Karpas-422 (cell line): ENCODE measurements at regions not wholly inside any gene's neighbourhood (a gene's known extent, or its start where the extent isn't known, plus 50 kb on each side); places are given as distances from the start of the nearest gene placed in this dataset.

Experiments
- DNase-seq: peaks from one replicate; pipeline ENCODE4 v3.0.0-alpha.2; 2015
- H2AFZ ChIP-seq: fragments of 200-600 bp; sonication (generic); 2 replicates; pipeline ENCODE4 v1.6.1; 2014; ENCODE audit warnings: antibody characterized with exemption, low read length, mixed read lengths
- H3K27ac ChIP-seq: fragments of 200-600 bp; sonication (generic); 2 replicates; pipeline ENCODE4 v1.5.1; 2014; ENCODE audit warnings: mild to moderate bottlenecking, low read length, moderate library complexity
- H3K27me3 ChIP-seq: fragments of 200-600 bp; sonication (generic); 2 replicates; pipeline ENCODE4 v1.6.1; 2014; ENCODE audit warnings: low read length, mixed read lengths
- H3K36me3 ChIP-seq: fragments of 200-600 bp; sonication (generic); 2 replicates; pipeline ENCODE4 v1.6.1; 2014; ENCODE audit warnings: low read length, mixed read lengths; ENCODE audit not compliant: insufficient read depth
- H3K4me1 ChIP-seq: fragments of 200-600 bp; sonication (generic); 2 replicates; pipeline ENCODE4 v1.6.1; 2014; ENCODE audit warnings: mild to moderate bottlenecking, low read length, mixed read lengths
- H3K4me2 ChIP-seq: fragments of 200-600 bp; sonication (generic); 2 replicates; pipeline ENCODE4 v1.6.1; 2014; ENCODE audit warnings: low read length, low read depth, mild to moderate bottlenecking; ENCODE audit not compliant: poor library complexity, severe bottlenecking
- H3K4me3 ChIP-seq: fragments of 200-600 bp; sonication (generic); 2 replicates; pipeline ENCODE4 v1.5.1; 2014; ENCODE audit warnings: mild to moderate bottlenecking, antibody characterized with exemption, low read length, mixed read lengths
- H3K79me2 ChIP-seq: fragments of 200-600 bp; sonication (generic); 2 replicates; pipeline ENCODE4 v1.6.1; 2014; ENCODE audit warnings: mild to moderate bottlenecking, low read length, mixed read lengths
- H3K9ac ChIP-seq: fragments of 200-600 bp; sonication (generic); 2 replicates; pipeline ENCODE4 v1.6.0; 2014; ENCODE audit warnings: low read length
- H3K9me2 ChIP-seq: fragments of 200-600 bp; sonication (generic), shearing (Covaris generic); replicated peaks from 2 replicates; pipeline ENCODE4 v1.6.0; 2014; ENCODE audit warnings: mild to moderate bottlenecking, low read length, moderate library complexity; ENCODE audit not compliant: insufficient read depth
- H3K9me3 ChIP-seq: fragments of 300-700, 200-600 bp; sonication (generic); 2 replicates; pipeline ENCODE4 v1.6.1; 2014; ENCODE audit warnings: low read length, mixed read lengths
- H4K20me1 ChIP-seq: fragments of 200-600 bp; sonication (generic); 2 replicates; pipeline ENCODE4 v1.6.1; 2014; ENCODE audit warnings: mild to moderate bottlenecking, antibody characterized with exemption, low read length, low read depth; ENCODE audit not compliant: insufficient read depth

DNA sequence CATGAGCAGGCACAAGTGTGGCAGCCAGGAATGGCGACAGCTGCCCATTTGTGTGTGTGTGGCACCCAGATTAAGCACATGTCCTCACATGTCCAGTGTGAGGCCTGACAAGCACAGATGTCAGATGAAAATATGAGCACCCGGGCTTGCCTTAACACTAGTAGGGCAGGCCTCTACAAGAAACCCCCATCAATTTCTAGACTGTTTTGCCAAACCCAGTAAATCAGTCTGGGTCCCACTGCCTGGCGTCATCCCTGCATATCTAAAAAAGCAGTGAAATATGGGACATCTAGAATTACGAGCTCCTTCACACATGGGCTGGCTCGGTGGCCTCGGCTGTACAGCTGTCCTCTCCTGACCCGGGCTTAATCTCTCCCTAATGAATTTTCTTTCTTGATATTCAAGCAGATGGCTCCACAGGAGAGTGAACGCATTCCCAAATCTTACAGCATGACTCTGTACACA, 432.7 kb downstream of the FOXO1 start:
- no peak for DNase-seq
- Histone ChIP-seq H2AFZ (no peak overlapping the region), H3K36me3 (no peaks in the 10 kb centered on the region), H3K27ac (no peak overlapping the region), H3K9me3 (no peaks in the 10 kb centered on the region), H3K4me2 (no peak overlapping the region), H3K9ac (no peak overlapping the region), H3K27me3 (no peaks in the 10 kb centered on the region), H3K4me3 (no peak overlapping the region), H3K9me2 (no peaks in the 10 kb centered on the region), H3K4me1 (no peaks in the 10 kb centered on the region), H4K20me1 (no peaks in the 10 kb centered on the region), H3K79me2 (no peaks in the 10 kb centered on the region)

DNA sequence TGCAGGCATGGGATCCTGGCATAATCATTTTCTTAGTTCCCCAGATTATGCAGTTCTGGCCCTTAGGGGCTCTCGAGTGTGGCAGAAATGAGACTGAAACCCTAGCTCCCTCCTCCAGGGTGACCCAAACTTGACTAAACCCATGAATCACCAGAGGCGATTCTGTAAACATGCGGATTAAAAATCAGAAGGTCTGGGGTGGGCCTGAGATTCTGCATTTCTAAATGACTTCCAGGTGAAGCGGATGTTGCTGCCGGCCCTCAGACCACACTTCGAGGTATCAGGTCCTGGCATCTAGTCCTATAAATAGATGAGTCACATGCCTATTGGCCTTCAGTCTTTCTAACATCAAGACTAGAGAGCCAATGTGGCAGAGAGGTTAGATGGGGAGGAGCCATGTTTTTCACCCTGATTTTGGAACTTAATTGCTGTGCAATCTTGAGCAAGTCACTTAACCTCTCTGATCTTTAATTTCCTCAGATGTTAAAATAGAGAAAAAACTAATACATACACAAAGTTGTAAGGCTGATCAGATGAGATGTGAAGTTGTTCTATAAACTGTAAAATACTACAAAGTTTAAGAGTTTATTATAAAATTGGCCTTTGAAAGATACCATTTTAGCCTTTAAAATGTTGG, 431.2 kb downstream of the FOXO1 start:
- Histone ChIP-seq H3K9me3 (no peaks in the 10 kb centered on the region), H3K4me3 (no peak overlapping the region), H3K36me3 (no peaks in the 10 kb centered on the region), H4K20me1 (no peaks in the 10 kb centered on the region), H3K4me2 (no peak overlapping the region), H2AFZ (no peak overlapping the region), H3K27ac (no peak overlapping the region), H3K9ac (no peak overlapping the region), H3K27me3 (no peaks in the 10 kb centered on the region), H3K79me2 (no peaks in the 10 kb centered on the region), H3K9me2 (no peaks in the 10 kb centered on the region), H3K4me1 (no peaks in the 10 kb centered on the region)
- no peak for DNase-seq

DNA sequence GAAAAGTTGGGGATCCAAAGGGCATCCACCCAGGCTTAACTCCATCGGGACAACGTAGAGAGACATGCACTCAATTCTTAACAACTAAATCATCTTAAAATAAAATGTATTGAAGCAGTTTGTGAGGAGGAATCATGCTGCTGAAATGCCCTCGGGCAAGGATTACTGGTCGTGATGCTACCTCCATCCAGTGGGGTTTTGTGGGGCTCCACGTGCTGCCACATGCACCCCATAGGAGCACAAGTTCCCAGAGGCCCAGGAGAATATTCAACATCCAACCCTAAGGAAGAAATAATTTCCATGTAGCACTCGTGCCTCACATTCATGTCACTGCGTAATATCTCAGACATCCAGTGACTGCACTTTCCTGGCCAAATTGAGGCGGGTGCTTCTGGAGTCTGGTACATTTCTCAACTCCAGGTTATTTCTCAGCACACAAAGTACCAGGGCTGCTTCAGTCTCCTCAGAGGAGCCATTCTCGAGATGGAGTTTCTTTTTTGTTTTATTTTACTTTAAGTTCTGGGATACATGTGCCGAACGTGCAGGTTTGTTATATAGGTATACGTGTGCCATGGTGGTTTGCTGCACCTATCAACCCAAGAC, 429.8 kb downstream of the FOXO1 start:
- no peak overlapping the region for H3K4me2 ChIP-seq
- H3K9me2 ChIP-seq, result no peaks in the 10 kb centered on the region
- no peak overlapping the region for H3K9ac ChIP-seq
- H3K27me3 ChIP-seq, result no peaks in the 10 kb centered on the region
- no peaks in the 10 kb centered on the region for H3K36me3 ChIP-seq
- H3K79me2 ChIP-seq, result no peaks in the 10 kb centered on the region
- no peaks in the 10 kb centered on the region for H4K20me1 ChIP-seq
- no peak for DNase-seq
- no peaks in the 10 kb centered on the region for H3K9me3 ChIP-seq
- no peak overlapping the region for H3K27ac ChIP-seq
- H2AFZ ChIP-seq, result no peak overlapping the region
- no peak overlapping the region for H3K4me3 ChIP-seq
- H3K4me1 ChIP-seq, result no peaks in the 10 kb centered on the region

DNA sequence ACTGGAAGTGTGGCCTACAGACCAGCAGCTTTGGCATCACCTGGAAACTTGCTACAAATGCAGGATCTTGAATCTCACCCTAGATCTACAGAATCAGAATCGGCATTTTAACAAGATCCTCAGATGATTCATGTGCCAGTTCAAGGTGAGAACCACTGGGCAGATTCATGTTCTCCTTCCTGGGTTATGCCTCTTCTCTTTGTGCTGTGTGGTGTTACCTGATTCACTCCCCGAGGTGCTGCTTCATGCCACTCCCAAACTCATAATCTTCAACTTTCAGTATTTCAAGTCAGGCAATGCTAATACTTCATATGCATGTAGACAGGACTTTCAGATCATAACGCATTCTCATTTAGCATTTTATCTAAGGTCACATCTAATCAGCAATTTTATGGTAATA, 427.7 kb downstream of the FOXO1 start:
- H3K9me2 ChIP-seq, result no peaks in the 10 kb centered on the region
- H3K79me2 ChIP-seq, result no peaks in the 10 kb centered on the region
- H3K4me1 ChIP-seq, result no peaks in the 10 kb centered on the region
- no peak overlapping the region for H3K4me2 ChIP-seq
- no peak overlapping the region for H3K4me3 ChIP-seq
- H4K20me1 ChIP-seq, result no peaks in the 10 kb centered on the region
- no peak overlapping the region for H3K9ac ChIP-seq
- no peak overlapping the region for H2AFZ ChIP-seq
- DNase-seq, result no peak
- H3K9me3 ChIP-seq, result no peaks in the 10 kb centered on the region
- H3K36me3 ChIP-seq, result no peaks in the 10 kb centered on the region
- no peak overlapping the region for H3K27ac ChIP-seq
- no peaks in the 10 kb centered on the region for H3K27me3 ChIP-seq

DNA sequence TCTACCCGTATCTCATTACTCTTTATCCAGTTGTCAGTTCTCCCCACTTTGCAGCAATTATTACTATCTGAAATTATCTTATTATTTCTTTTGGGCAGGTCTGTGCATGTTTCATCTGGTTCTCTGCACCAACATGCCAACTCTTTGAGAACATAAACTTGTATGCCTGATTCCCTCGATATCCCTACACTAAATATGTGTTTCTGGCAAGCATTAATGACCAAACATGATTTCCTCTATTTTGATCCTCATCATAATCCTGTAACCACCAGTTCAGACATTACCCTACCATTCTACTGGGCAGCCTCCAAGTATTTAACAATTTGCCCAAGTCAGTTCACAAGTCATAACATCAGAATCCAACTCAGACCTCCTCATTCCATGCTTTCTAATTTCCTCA, 426.1 kb downstream of the FOXO1 start:
- Histone ChIP-seq H3K9ac (no peak overlapping the region), H3K9me2 (no peaks in the 10 kb centered on the region), H3K79me2 (no peaks in the 10 kb centered on the region), H3K27ac (no peak overlapping the region), H3K4me1 (peaks cover 2% of the 10 kb centered on the region), H3K4me3 (no peak overlapping the region), H3K4me2 (no peak overlapping the region), H3K9me3 (no peaks in the 10 kb centered on the region), H4K20me1 (no peaks in the 10 kb centered on the region), H3K27me3 (no peaks in the 10 kb centered on the region), H2AFZ (no peak overlapping the region), H3K36me3 (no peaks in the 10 kb centered on the region)
- DNase-seq, result no peak

DNA sequence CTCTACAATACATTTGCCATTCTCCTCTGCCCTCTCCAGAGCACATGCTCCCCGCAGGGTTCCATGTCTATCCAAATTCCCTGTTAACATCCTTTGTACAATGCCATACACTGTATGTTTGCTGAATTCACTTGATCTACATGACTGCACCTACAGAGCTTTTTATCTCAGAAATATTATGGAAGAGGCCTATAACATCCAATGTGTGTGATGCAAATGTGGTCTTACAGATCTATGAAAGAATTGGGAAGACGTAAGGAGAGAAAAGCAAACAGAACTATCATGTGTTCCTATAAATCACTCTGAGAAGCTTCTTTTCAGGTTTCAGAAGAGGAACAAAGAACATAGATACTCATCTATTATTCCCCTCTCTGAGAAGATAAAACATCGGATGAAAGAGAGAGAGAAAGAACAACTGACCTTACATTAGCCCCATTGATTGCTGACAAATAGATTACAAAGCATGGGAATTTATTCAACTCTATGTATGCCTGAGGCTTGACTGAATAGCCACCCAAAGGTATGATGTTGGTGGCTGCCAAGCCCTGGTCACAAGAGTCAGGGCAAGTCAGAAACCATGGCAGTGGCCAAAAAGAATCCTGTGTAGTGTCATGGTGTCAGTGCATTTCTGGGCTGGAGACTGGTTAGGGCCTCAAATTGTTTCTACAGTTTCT, 425.2 kb downstream of the FOXO1 start:
- Histone ChIP-seq H3K9me3 (no peaks in the 10 kb centered on the region), H2AFZ (no peak overlapping the region), H4K20me1 (no peaks in the 10 kb centered on the region), H3K4me3 (no peak overlapping the region), H3K27ac (no peak overlapping the region), H3K79me2 (no peaks in the 10 kb centered on the region), H3K27me3 (no peaks in the 10 kb centered on the region), H3K9ac (no peak overlapping the region), H3K36me3 (no peaks in the 10 kb centered on the region), H3K9me2 (no peaks in the 10 kb centered on the region), H3K4me2 (no peak overlapping the region), H3K4me1 (peaks cover 9% of the 10 kb centered on the region)
- no peak for DNase-seq

DNA sequence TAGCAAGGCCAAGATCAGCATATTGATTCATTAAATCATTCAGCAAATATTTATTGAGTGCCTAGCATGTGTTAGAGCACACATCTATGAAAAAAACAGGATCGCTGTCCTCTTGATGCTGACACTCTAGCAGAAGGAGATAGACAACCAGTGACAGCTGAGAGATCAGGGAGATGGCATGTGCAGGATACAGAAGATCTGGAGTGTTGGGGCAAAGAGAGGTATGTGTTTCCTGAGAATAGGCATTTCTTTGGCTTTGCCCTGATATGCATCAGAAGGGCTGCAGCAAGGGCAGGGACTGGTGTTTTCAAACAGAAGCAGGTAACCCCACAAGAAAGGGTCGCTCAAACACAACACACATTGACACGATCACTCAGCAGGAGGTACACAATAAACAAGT, 423.4 kb downstream of the FOXO1 start:
- Histone ChIP-seq H3K4me1 (peaks cover 9% of the 10 kb centered on the region), H3K4me3 (no peak overlapping the region), H3K9me3 (no peaks in the 10 kb centered on the region), H3K36me3 (no peaks in the 10 kb centered on the region), H3K4me2 (no peak overlapping the region), H3K9ac (no peak overlapping the region), H3K9me2 (no peaks in the 10 kb centered on the region), H3K79me2 (no peaks in the 10 kb centered on the region), H3K27me3 (no peaks in the 10 kb centered on the region), H3K27ac (no peak overlapping the region), H4K20me1 (no peaks in the 10 kb centered on the region), H2AFZ (no peak overlapping the region)
- DNase-seq, result no peak

DNA sequence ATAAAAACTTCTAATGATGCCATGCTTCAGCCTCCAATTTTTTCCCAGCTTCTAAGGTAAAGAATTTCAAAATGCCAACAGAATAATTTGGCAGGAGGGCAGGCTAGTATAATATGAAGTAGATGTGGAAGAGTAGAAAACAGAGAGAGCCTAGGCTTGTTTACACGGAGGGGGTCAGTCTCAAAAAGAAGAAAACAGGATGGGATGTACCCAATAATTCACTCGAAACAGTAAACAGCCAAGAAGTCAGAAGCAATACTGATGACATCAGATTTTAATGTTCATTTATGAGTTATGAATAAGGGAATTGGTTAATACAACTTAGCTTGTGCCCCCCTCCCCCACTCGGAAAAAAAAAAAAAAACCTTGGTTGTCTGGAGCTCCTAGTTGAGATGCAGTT, 422.5 kb downstream of the FOXO1 start:
- Histone ChIP-seq H3K27me3 (no peaks in the 10 kb centered on the region), H3K4me1 (peaks cover 9% of the 10 kb centered on the region), H3K4me2 (no peak overlapping the region), H2AFZ (no peak overlapping the region), H3K27ac (no peak overlapping the region), H3K9me3 (no peaks in the 10 kb centered on the region), H4K20me1 (no peaks in the 10 kb centered on the region), H3K9ac (no peak overlapping the region), H3K4me3 (no peak overlapping the region), H3K36me3 (no peaks in the 10 kb centered on the region), H3K9me2 (no peaks in the 10 kb centered on the region), H3K79me2 (no peaks in the 10 kb centered on the region)
- no peak for DNase-seq
